ENCODE measurements at regions not wholly inside any gene's neighbourhood (a gene's known extent, or its start where the extent isn't known, plus 50 kb on each side); places are given as distances from the start of the nearest gene placed in this dataset.

DNA sequence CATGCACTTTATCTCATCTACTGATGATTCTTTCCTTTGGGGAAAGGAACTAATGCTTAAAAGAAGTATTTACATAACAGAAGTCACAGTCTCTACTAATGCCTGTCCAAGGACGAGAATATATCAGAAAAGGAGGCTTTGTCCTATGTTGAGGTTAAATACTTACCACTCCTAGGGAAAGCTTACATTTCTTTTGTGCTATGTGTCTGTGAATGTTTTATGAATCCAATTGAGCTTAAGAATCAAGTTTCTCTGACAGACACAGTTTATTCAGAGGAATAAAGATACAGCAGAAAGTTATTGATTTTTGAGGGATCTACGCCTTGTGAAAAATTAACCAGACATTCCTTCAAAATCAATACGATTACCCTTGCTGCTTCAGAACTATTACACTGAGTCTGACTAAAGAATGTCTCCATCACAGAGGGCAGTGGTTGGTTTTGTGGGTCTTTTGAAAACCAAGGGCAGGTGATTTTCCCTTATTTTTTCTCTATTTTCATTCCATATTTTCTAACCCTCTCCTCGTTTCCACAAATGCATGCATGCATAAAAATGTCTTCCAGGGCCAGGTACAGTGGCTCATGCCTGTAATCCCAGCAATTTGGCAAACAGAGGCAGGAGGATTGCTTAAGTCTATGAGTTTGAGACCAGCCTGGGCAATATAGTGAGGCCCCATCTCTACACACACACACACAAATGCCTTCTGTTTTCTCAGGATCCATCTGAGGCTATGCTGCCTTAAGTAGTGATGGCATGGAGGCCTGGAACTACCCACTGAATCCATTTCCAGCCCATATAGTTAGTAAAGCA lies 1095.1 kb downstream of the GALC start:
- H3K27ac ChIP-seq = no peak overlapping the region
- TF ChIP-seq, protein P1, sequence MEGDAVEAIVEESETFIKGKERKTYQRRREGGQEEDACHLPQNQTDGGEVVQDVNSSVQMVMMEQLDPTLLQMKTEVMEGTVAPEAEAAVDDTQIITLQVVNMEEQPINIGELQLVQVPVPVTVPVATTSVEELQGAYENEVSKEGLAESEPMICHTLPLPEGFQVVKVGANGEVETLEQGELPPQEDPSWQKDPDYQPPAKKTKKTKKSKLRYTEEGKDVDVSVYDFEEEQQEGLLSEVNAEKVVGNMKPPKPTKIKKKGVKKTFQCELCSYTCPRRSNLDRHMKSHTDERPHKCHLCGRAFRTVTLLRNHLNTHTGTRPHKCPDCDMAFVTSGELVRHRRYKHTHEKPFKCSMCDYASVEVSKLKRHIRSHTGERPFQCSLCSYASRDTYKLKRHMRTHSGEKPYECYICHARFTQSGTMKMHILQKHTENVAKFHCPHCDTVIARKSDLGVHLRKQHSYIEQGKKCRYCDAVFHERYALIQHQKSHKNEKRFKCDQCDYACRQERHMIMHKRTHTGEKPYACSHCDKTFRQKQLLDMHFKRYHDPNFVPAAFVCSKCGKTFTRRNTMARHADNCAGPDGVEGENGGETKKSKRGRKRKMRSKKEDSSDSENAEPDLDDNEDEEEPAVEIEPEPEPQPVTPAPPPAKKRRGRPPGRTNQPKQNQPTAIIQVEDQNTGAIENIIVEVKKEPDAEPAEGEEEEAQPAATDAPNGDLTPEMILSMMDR (conservative IDR thresholded peaks at IDR 0.05) = no peak

DNA sequence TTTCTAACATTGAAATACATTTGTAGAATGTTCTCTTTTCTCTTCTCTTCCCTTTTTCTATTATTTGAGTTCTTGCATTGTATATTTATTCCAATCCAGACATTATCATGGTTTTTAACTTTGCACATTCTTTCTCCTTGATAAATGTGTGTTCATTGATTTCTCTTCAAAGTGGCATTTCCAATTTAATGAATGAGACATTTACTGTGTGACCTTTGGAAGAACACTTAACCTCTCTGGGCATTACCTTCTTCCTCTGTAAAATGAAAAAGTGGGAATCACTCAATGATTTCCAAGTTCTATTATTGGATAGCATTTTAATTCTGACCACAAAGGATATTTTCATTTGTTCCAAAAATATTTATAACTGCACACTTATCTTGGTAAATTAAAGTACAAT lies 1095.8 kb downstream of the GALC start:
- TF ChIP-seq, protein P1 (conservative IDR thresholded peaks at IDR 0.05) = no peak
- TF ChIP-seq ZFX (IDR thresholded peaks at IDR 0.05) = no peak
- no peak overlapping the region for H3K27ac ChIP-seq

DNA sequence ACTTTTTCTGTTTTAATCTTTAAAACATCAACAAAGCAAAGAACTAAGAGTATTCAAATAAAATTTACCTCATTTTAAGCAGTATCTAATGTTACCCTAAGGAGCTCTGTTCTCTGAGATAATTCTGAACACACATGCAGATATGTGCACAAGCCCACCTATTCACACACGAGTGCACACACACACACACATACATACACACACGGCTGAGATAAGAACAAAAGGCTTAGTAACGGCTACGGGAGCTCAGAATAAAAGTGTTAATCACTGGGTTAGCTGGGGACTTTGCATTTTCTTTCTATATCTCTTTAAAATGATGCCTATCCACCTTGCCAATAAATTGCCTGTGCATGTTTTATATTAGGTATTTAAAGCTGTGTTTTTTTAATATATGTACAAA lies 1096.3 kb downstream of the GALC start:
- no peak overlapping the region for H3K27ac ChIP-seq
- TF ChIP-seq, protein P1 (conservative IDR thresholded peaks at IDR 0.05) = no peak
- no peak for TF ChIP-seq ZFX (IDR thresholded peaks at IDR 0.05)

DNA sequence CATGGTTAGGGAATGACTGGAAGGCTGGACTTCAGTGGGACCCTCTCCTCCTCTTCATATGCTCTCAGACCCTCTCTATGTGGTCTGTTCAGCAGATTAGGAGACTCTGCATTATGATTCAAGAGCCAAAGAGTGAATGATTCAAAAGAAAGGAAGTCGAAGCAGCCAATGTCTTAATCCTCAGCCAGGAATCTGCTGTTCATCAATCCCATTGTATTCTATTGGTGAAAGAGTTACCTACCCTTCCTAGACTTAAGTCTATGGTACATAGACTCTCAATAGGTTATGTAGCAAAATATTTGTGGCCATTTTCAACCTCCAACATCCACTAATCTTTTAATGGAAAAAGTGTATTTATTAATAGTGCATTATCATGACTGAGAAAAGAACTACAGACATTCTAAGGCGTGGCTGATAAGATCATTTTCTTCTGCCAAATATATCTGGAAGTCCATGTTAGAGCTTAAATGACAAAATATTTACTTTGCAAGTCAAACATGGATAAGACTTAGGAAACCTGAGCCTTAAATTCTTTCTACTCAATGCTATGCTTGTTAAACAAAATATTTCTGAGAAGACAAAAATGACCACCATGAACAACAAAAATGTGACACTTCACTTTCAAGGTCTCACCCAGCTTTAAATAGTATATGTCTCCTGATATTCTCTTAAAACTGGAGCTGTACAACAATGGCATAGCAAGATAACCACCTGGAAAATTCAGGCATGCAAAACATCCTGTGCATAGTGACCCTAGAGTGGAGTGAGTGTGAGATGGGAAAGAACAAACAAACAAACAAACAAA lies 1100.6 kb downstream of the GALC start:
- no peak for TF ChIP-seq ZFX (IDR thresholded peaks at IDR 0.05)
- TF ChIP-seq, protein P1 (conservative IDR thresholded peaks at IDR 0.05) = no peak
- H3K27ac ChIP-seq = no peak overlapping the region

DNA sequence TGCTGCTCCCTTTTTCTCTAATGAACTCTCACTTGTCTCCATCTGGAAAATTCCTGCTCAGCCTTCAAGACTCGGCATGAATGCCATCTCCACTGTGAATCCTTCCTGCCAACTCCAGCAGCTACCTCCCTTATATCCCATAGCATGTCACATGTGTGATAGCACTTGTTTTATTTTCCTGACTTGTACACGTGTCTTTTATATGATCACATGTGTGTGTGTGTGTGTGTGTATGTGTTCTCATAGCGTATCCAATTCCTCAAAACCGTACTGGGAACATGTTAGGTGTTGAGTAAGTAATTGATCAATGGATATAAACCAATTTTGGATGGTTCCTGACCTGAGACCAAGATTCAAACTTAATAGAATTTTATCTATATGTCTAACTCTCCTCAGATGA lies 1107.7 kb downstream of the GALC start:
- TF ChIP-seq ZFX (IDR thresholded peaks at IDR 0.05) = no peak
- TF ChIP-seq, protein P1 (conservative IDR thresholded peaks at IDR 0.05) = no peak
- no peak overlapping the region for H3K27ac ChIP-seq

DNA sequence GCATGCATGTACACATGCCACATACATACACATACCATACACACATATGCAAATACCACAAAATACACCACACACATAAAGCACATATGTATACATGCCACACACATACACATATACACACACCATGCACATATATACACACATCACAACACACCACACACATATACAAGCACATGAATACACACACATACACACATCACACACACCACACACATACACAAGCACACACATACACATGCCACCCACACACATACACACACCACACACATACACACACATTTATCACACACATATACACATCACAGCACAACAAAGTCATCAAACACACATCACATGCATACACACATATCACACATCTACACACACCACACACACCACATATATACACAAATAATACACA lies 1108.5 kb downstream of the GALC start:
- H3K27ac ChIP-seq = no peak overlapping the region
- TF ChIP-seq ZFX (IDR thresholded peaks at IDR 0.05) = no peak
- TF ChIP-seq, protein P1 (conservative IDR thresholded peaks at IDR 0.05) = no peak

DNA sequence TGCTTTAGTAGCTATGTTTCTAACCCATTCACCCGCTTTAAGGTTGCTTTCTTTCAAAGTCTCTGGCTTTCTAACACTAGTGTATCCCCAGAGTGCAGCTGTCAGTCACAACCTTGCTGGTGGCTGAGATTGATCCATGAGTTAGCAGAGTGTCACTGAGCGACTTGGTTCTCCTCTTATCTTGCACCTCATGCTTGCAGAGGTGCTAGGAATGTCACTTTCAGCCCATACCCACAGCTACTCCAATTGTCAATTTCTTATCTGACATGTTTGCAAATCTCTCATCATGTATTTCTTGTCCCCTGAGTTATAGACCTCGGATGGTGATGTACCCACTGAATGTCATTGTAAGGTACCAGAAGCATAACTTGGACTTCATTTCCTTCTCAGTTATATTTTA lies 1110.2 kb downstream of the GALC start:
- H3K27ac ChIP-seq = no peak overlapping the region
- no peak for TF ChIP-seq ZFX (IDR thresholded peaks at IDR 0.05)
- TF ChIP-seq, protein P1 (conservative IDR thresholded peaks at IDR 0.05) = no peak

Measured in C4-2B (cell line).